Naive B cell (primary cell): ENCODE measurements at regions not wholly inside any gene's neighbourhood (a gene's known extent, or its start where the extent isn't known, plus 50 kb on each side); places are given as distances from the start of the nearest gene placed in this dataset.
A peak's percentile ranks its signal among the peaks of the same experiment; 100 is the strongest.
"Not testable (repeated sequence)": the region's sequence is repeated elsewhere in the genome, so short reads cannot be mapped to it uniquely, and the experiment has no call there.

Source experiments
- ATAC-seq, 2 donors: fragments of 150-1000 bp; cut with Tn5 transposase; 2 replicates each; pipeline ENCODE4 v1.10.0; 2021; ENCODE audit warnings: low read depth in 2 of 2, mild to moderate bottlenecking in 2 of 2, moderate library complexity in 2 of 2
- DNase-seq: peaks from one replicate; pipeline ENCODE4 v3.0.0; 2022
- H3K27ac Mint-ChIP-seq, 6 donors: one replicate each; pipeline ENCODE4 v1.8.0; 2020 to 2022; ENCODE audit warnings: mild to moderate bottlenecking in 6 of 6, mixed read lengths in 6 of 6, moderate library complexity in 5 of 6, inconsistent platforms in 2 of 6
- H3K27me3 Mint-ChIP-seq, 3 donors: one replicate each; pipeline ENCODE4 v1.8.0; 2021 to 2022; ENCODE audit warnings: mixed read lengths in 3 of 3, mild to moderate bottlenecking in 1 of 3
- H3K36me3 Mint-ChIP-seq, 2 donors: one replicate each; pipeline ENCODE4 v1.8.0; 2020 to 2022; ENCODE audit warnings: mixed read lengths in 2 of 2, inconsistent platforms in 1 of 2, mild to moderate bottlenecking in 1 of 2
- H3K4me1 Mint-ChIP-seq, 3 donors: one replicate each; pipeline ENCODE4 v1.8.0; 2020 to 2022; ENCODE audit warnings: mixed read lengths in 3 of 3, inconsistent platforms in 1 of 3, mild to moderate bottlenecking in 1 of 3, moderate library complexity in 1 of 3
- H3K4me3 Mint-ChIP-seq, 8 donors: one replicate each; pipeline ENCODE4 v1.8.0; 2020 to 2022; ENCODE audit warnings: mild to moderate bottlenecking in 8 of 8, mixed read lengths in 8 of 8, moderate library complexity in 8 of 8, inconsistent platforms in 2 of 8
- H3K9me3 Mint-ChIP-seq, 7 donors: one replicate each; pipeline ENCODE4 v1.8.0; 2020 to 2022; ENCODE audit warnings: mixed read lengths in 7 of 7, mild to moderate bottlenecking in 5 of 7, inconsistent platforms in 2 of 7, moderate library complexity in 1 of 7

DNA sequence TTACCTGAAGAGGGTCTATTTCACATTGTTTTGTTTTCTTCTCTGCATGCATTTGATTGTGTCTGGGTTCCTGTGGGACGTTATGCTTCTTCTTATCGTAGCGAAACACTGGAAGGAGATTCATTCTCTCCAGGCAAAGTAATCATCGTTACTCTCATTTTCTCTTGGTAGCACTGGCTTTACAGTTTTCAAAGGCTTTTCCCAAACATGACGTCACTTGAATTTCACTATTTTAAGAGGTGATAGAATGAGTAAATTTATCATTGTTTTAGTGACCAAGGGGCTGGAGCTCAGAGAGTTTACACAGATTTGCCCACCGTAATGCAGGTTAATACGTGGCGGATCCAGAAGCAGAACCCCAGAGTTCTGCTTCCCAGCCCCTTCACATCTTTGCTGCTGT, 391.4 kb downstream of the DCDC2C start:
- Mint-ChIP-seq H3K4me1 (no peaks in the 10 kb centered on the region), H3K27ac (no peak overlapping the region), H3K9me3 (peaks cover 0 to 4% (median 0%) of the 10 kb centered on the region in 7 donors), H3K27me3 (peaks cover 0 to 3% (median 0%) of the 10 kb centered on the region in 3 donors), H3K4me3 (no peak overlapping the region), H3K36me3 (no peaks in the 10 kb centered on the region)
- DNase-seq (no peak), ATAC-seq (no peak)

- no peaks in the 10 kb centered on the region for H3K36me3 Mint-ChIP-seq
- no peak overlapping the region for H3K27ac Mint-ChIP-seq
- peaks cover 0 to 4% (median 0%) of the 10 kb centered on the region in 7 donors for H3K9me3 Mint-ChIP-seq
- H3K27me3 Mint-ChIP-seq: peaks cover 0 to 3% (median 0%) of the 10 kb centered on the region in 3 donors
- DNase-seq: no peak
- H3K4me3 Mint-ChIP-seq: no peak overlapping the region
- H3K4me1 Mint-ChIP-seq: no peaks in the 10 kb centered on the region
- no peak for ATAC-seq
Measured at GRCh38 chr2:4096978-4097766, 393.8 kb downstream of the DCDC2C start.

GRCh38 chr2:4098137-4098536, 394.8 kb downstream of the DCDC2C start:
- Mint-ChIP-seq H3K27ac (no peak overlapping the region), H3K27me3 (peaks cover 0 to 3% (median 0%) of the 10 kb centered on the region in 3 donors), H3K4me3 (no peak overlapping the region), H3K9me3 (peaks cover 0 to 4% (median 0%) of the 10 kb centered on the region in 7 donors), H3K36me3 (no peaks in the 10 kb centered on the region), H3K4me1 (no peaks in the 10 kb centered on the region)
- DNase-seq (no peak), ATAC-seq (no peak)

- H3K27ac Mint-ChIP-seq: no peak overlapping the region
- peaks cover 0 to 3% (median 0%) of the 10 kb centered on the region in 3 donors for H3K27me3 Mint-ChIP-seq
Measured at GRCh38 chr2:4101936-4102335, 398.6 kb downstream of the DCDC2C start.

DNA sequence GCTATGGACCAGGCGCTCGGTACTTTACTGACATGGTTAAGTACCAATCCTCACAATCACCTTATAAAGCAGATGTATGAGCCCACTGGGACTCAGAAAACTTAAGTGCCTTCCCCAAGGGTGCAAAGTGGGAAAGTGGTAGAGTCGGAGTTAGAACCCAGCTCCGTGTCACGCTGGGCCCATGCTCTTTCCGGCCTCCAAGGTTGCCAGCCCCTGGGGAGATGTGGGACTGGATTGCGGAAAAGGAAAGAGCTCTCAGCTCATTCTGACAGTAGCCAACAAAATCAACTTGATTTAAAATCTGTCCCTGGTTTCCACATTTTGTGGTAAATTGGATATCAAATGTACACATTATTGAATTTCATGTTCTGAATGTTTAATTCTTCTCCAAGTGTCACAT, 403.8 kb downstream of the DCDC2C start:
- no peak for ATAC-seq
- Mint-ChIP-seq H3K4me1 (no peaks in the 10 kb centered on the region), H3K4me3 (peak overlapping the region in 1 of 8 donors; percentile 10), H3K27ac (no peak overlapping the region), H3K27me3 (no peaks in the 10 kb centered on the region), H3K9me3 (peaks cover 0 to 5% (median 0%) of the 10 kb centered on the region in 7 donors), H3K36me3 (no peaks in the 10 kb centered on the region)
- DNase-seq: no peak

More at GRCh38 chr2:4101936-4102335, 398.6 kb downstream of the DCDC2C start:
- Mint-ChIP-seq H3K4me1 (no peaks in the 10 kb centered on the region), H3K4me3 (peak overlapping the region in 1 of 8 donors; percentile 15), H3K36me3 (no peaks in the 10 kb centered on the region), H3K9me3 (peaks cover 0 to 5% (median 1%) of the 10 kb centered on the region in 7 donors)
- ATAC-seq (no peak), DNase-seq (no peak)

GRCh38 chr2:4110273-4110672, 406.9 kb downstream of the DCDC2C start:
- Mint-ChIP-seq H3K36me3 (no peaks in the 10 kb centered on the region), H3K9me3 (peaks cover 0 to 3% (median under 1%) of the 10 kb centered on the region in 7 donors), H3K4me3 (no peak overlapping the region), H3K4me1 (no peaks in the 10 kb centered on the region), H3K27ac (no peak overlapping the region), H3K27me3 (no peaks in the 10 kb centered on the region)
- ATAC-seq (no peak), DNase-seq (no peak)

- not testable (repeated sequence) for H3K27me3 Mint-ChIP-seq, H3K36me3 Mint-ChIP-seq, DNase-seq, H3K27ac Mint-ChIP-seq, ATAC-seq, H3K4me1 Mint-ChIP-seq, H3K4me3 Mint-ChIP-seq
- H3K9me3 Mint-ChIP-seq: peaks cover 11 to 46% (median 21%) of the 10 kb centered on the region in 7 donors
Measured at GRCh38 chr2:4115435-4115834, 412.1 kb downstream of the DCDC2C start.

GRCh38 chr2:4122726-4123125, 419.4 kb downstream of the DCDC2C start:
- no peak overlapping the region for H3K27ac Mint-ChIP-seq
- H3K36me3 Mint-ChIP-seq: no peaks in the 10 kb centered on the region
- ATAC-seq (no peak), DNase-seq (no peak)
- H3K4me1 Mint-ChIP-seq: no peaks in the 10 kb centered on the region
- H3K4me3 Mint-ChIP-seq: no peak overlapping the region
- H3K9me3 Mint-ChIP-seq: peaks cover 5 to 23% (median 11%) of the 10 kb centered on the region in 7 donors
- H3K27me3 Mint-ChIP-seq: no peaks in the 10 kb centered on the region

DNA sequence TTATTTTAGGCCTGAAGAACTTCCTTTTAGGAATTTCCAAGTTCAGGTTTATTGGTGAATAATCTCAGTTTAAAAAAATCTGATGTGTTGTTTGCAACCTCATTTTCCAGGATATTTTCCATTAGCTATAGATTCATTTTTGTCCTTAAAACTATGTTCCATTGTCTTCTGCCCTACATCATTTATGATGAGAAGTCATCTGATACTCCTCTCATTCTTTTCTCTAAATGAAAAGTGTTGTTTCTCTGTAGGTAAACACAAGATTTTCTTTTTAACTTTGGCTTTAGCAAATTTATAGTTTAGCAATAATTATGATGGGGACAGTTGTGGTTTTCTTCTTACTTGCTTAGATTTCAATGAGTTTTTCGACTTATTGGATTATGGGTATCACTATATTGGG, 427.3 kb downstream of the DCDC2C start:
- H3K36me3 Mint-ChIP-seq: peaks cover 0 to 14% of the 10 kb centered on the region in 2 donors
- H3K27ac Mint-ChIP-seq: no peak overlapping the region

GRCh38 chr2:4134551-4135550, 431.5 kb downstream of the DCDC2C start:
- DNase-seq: no peak
- ATAC-seq: no peak
- peaks cover 0 to 18% (median 16%) of the 10 kb centered on the region in 3 donors for H3K4me1 Mint-ChIP-seq
- H3K4me3 Mint-ChIP-seq: peak overlapping the region in 3 of 8 donors; percentile 37 to 70 (median 51)
- H3K36me3 Mint-ChIP-seq: peaks cover 0 to 14% of the 10 kb centered on the region in 2 donors
- H3K27me3 Mint-ChIP-seq: no peaks in the 10 kb centered on the region
- peaks cover 13 to 30% (median 17%) of the 10 kb centered on the region in 7 donors for H3K9me3 Mint-ChIP-seq
- peak overlapping the region in 2 of 6 donors; percentile 55 to 60 for H3K27ac Mint-ChIP-seq

More for the DNA sequence above, 427.3 kb downstream of the DCDC2C start:
- DNase-seq: no peak
- peaks cover 14 to 35% (median 17%) of the 10 kb centered on the region in 7 donors for H3K9me3 Mint-ChIP-seq
- H3K4me3 Mint-ChIP-seq: no peak overlapping the region
- ATAC-seq: no peak
- no peaks in the 10 kb centered on the region for H3K27me3 Mint-ChIP-seq
- peaks cover 0 to 11% (median 7%) of the 10 kb centered on the region in 3 donors for H3K4me1 Mint-ChIP-seq

DNA sequence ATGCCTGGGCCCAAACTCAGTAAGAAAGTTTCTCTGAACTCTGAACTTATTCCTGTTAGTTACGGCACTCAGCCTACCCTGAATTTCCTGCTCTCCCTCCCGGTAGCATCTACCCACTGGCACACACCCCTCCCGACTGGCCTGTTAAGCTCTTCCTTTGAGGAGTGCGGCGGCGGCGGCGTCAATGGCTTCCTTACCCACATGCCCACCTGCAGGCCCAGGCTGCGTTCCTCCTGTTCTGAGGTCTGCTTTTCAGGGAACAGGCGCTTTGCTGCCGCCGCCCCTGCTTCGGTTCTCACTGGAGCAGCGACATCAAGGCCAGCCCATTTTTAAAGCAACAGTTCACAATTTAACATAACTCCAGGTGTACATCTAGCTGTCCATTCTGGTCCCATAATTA, 432.4 kb downstream of the DCDC2C start:
- ATAC-seq (no peak), DNase-seq (no peak)
- H3K4me3 Mint-ChIP-seq: peak overlapping the region in 7 of 8 donors; percentile 4 to 82 (median 35)
- H3K27ac Mint-ChIP-seq: peak overlapping the region in 1 of 6 donors; percentile 28
- H3K9me3 Mint-ChIP-seq: peaks cover 10 to 21% (median 14%) of the 10 kb centered on the region in 7 donors
- H3K27me3 Mint-ChIP-seq: no peaks in the 10 kb centered on the region
- H3K4me1 Mint-ChIP-seq: peaks cover 0 to 18% (median 16%) of the 10 kb centered on the region in 3 donors
- H3K36me3 Mint-ChIP-seq: peaks cover 0 to 13% of the 10 kb centered on the region in 2 donors

- DNase-seq (no peak), ATAC-seq (no peak)
- H3K36me3 Mint-ChIP-seq: no peaks in the 10 kb centered on the region
- H3K27me3 Mint-ChIP-seq: no peaks in the 10 kb centered on the region
- peaks cover 0 to 4% (median 0%) of the 10 kb centered on the region in 7 donors for H3K9me3 Mint-ChIP-seq
- H3K27ac Mint-ChIP-seq: no peak overlapping the region
- peaks cover 0 to 18% (median 16%) of the 10 kb centered on the region in 3 donors for H3K4me1 Mint-ChIP-seq
- no peak overlapping the region for H3K4me3 Mint-ChIP-seq
Measured at GRCh38 chr2:4139316-4139715, 435.9 kb downstream of the DCDC2C start.

DNA sequence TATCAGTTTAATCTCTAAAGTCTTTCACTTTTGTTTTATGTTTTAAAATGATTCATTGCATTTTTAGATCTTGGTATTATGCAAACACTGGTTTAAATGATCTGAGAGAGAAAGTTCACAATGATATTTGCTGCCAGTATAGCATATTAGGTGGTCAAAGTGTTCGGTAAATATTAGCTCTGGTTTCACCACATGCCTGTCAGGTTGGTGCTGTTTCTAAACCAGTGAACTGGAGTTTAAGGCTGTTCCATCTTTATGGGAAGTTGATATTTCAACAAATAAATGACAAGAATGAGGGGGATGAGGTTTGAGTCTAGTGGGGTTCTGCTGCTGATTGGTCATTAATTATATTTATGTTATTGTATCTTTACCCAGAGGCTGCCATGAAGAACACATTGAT, 436.4 kb downstream of the DCDC2C start:
- no peak for ATAC-seq
- Mint-ChIP-seq H3K9me3 (peaks cover 0 to 5% (median 0%) of the 10 kb centered on the region in 7 donors), H3K4me3 (no peak overlapping the region), H3K27ac (no peak overlapping the region), H3K27me3 (no peaks in the 10 kb centered on the region), H3K36me3 (no peaks in the 10 kb centered on the region), H3K4me1 (peaks cover 0 to 16% (median 14%) of the 10 kb centered on the region in 3 donors)
- no peak for DNase-seq
